ENCODE measurements at regions not wholly inside any gene's neighbourhood (a gene's known extent, or its start where the extent isn't known, plus 50 kb on each side); places are given as distances from the start of the nearest gene placed in this dataset.

- ATAC-seq: no peak
- no peaks in the 10 kb centered on the region for H3K79me2 ChIP-seq (ENCODE audit: control insufficient read depth, insufficient read depth, low read length)
- no peak overlapping the region for H2AFZ ChIP-seq (ENCODE audit: control insufficient read depth, low read depth, low read length)
- H3K27ac ChIP-seq (ENCODE audit: control insufficient read depth, insufficient read depth): no peak overlapping the region
- H3K4me2 ChIP-seq (ENCODE audit: control insufficient read depth, insufficient read depth): no peak overlapping the region
- ChIA-PET RAD21 (ENCODE audit: unreplicated experiment) (no interaction called here), SMC1A (ENCODE audit: uncharacterized antibody, unreplicated experiment) (no interaction called here), POLR2A (no interaction called here), CTCF (no interaction called here)
- WGBS (ENCODE audit: insufficient coverage, insufficient replicate concordance, low lambda C conversion rate, missing lambda C conversion rate): 53% methylated on average over 9 of the region's 9 CpGs
- in situ Hi-C loops (cut with MboI): no loop called here
- H3K9me3 ChIP-seq (replicated peaks; ENCODE audit: control insufficient read depth, insufficient read depth, low read length): no peaks in the 10 kb centered on the region
- no peak overlapping the region for H3K9ac ChIP-seq (ENCODE audit: control insufficient read depth, insufficient read depth, low read length)
- no peaks in the 10 kb centered on the region for H4K20me1 ChIP-seq (ENCODE audit: control insufficient read depth, insufficient read depth)
- FAIRE-seq: no peak
- TF ChIP-seq CEBPZ (IDR thresholded peaks at IDR 0.05; ENCODE audit: low read depth, low read length) (no peak), GATAD2B (conservative IDR thresholded peaks at IDR 0.05; ENCODE audit: low read depth) (no peak), ZNF217 (IDR thresholded peaks at IDR 0.05) (no peak), SMAD5 (IDR thresholded peaks at IDR 0.05; ENCODE audit: low read depth) (no peak), HDAC6 (IDR thresholded peaks at IDR 0.05; ENCODE audit: unreplicated experiment) (no peak), YY1 (IDR thresholded peaks at IDR 0.05; ENCODE audit: low read depth, low read length) (no peak), FOXK2 (IDR thresholded peaks at IDR 0.05) (no peak), IKZF2 (IDR thresholded peaks at IDR 0.05) (no peak), HDAC2 (IDR thresholded peaks at IDR 0.05) (no peak), RB1 (IDR thresholded peaks at IDR 0.05; ENCODE audit: borderline replicate concordance) (no peak), MYC (IDR thresholded peaks at IDR 0.05; ENCODE audit: insufficient read depth, insufficient read length, insufficient replicate concordance, low read length, severe bottlenecking) (no peak), MEF2B (IDR thresholded peaks at IDR 0.05; ENCODE audit: partially characterized antibody, poor library complexity, severe bottlenecking) (no peak), TCF12 (IDR thresholded peaks at IDR 0.05; ENCODE audit: low read depth, low read length) (no peak), RCOR1 (conservative IDR thresholded peaks at IDR 0.05; ENCODE audit: low read depth, low read length) (no peak), RAD51 (IDR thresholded peaks at IDR 0.05) (no peak), RFX5 (IDR thresholded peaks at IDR 0.05; ENCODE audit: low read depth, low read length) (no peak), CEBPB (IDR thresholded peaks at IDR 0.05; ENCODE audit: borderline replicate concordance in 1 of 2, low read depth in 2 of 2, low read length in 2 of 2) (no peak)
- TF ChIP-seq, protein P1, sequence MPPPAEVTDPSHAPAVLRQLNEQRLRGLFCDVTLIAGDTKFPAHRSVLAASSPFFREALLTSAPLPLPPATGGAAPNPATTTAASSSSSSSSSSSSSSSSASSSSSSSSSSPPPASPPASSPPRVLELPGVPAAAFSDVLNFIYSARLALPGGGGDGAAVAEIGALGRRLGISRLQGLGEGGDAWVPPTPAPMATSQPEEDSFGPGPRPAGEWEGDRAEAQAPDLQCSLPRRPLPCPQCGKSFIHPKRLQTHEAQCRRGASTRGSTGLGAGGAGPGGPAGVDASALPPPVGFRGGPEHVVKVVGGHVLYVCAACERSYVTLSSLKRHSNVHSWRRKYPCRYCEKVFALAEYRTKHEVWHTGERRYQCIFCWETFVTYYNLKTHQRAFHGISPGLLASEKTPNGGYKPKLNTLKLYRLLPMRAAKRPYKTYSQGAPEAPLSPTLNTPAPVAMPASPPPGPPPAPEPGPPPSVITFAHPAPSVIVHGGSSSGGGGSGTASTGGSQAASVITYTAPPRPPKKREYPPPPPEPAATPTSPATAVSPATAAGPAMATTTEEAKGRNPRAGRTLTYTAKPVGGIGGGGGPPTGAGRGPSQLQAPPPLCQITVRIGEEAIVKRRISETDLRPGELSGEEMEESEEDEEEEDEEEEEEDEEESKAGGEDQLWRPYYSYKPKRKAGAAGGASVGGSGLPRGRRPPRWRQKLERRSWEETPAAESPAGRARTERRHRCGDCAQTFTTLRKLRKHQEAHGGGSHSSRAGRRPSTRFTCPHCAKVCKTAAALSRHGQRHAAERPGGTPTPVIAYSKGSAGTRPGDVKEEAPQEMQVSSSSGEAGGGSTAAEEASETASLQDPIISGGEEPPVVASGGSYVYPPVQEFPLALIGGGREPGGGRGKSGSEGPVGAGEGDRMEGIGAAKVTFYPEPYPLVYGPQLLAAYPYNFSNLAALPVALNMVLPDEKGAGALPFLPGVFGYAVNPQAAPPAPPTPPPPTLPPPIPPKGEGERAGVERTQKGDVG (CRISPR knock-in tag; IDR thresholded peaks at IDR 0.05): no peak
- BruUV-seq (replicated peaks): no TSS peak
- no peaks in the 10 kb centered on the region for H3K4me1 ChIP-seq (ENCODE audit: control insufficient read depth, insufficient read depth, low read length)
- no peaks in the 10 kb centered on the region for H3K36me3 ChIP-seq (ENCODE audit: control insufficient read depth in 2 of 2, insufficient read depth in 2 of 2, low read length in 1 of 2)
- H3K27me3 ChIP-seq (replicated peaks in 1 of 2; ENCODE audit: control insufficient read depth in 2 of 2, insufficient read depth in 2 of 2, low read length in 1 of 2): no peaks in the 10 kb centered on the region
- H3K4me3 ChIP-seq: no peak overlapping the region
- no peak for DNase-seq (ENCODE audit: low read depth, low spot score)
- intact Hi-C loops (cut with micrococcal nuclease; ENCODE audit: unreplicated experiment): no loop called here
Observed at GRCh38 chr11:81331611-81332235, 1401.9 kb downstream of the FAM181B start.
